Lung (tissue), 11 donors: ENCODE measurements at regions not wholly inside any gene's neighbourhood (a gene's known extent, or its start where the extent isn't known, plus 50 kb on each side); places are given as distances from the start of the nearest gene placed in this dataset.

Experiments used
- ATAC-seq: fragments of 200-7000 bp; cut with Tn5 transposase; one replicate; pipeline ENCODE4 v1.9.1; 2020; ENCODE audit warnings: moderate number of reproducible peaks; ENCODE audit not compliant: insufficient read depth, low FRiP score
- DNase-seq, 3 donors: peaks; one replicate each; pipeline ENCODE4 v3.0.0-alpha.2; 2013 to 2017
- H3K27ac ChIP-seq, 2 donors: one replicate each; pipeline ENCODE4 v1.5.1; 2013; ENCODE audit warnings: mild to moderate bottlenecking in 2 of 2, moderate library complexity in 2 of 2, control low read depth in 1 of 2, inconsistent platforms in 1 of 2, low read depth in 1 of 2, low read length in 1 of 2
- H3K27me3 ChIP-seq, 3 donors: one replicate each; pipeline ENCODE4 v1.5.1; 2013; ENCODE audit warnings: low read length in 2 of 3; ENCODE audit not compliant: control insufficient read depth in 3 of 3, insufficient read depth in 3 of 3
- H3K36me3 ChIP-seq, 4 donors: one replicate each; pipeline ENCODE4 v1.5.1; 2013; ENCODE audit warnings: low read length in 4 of 4, mild to moderate bottlenecking in 1 of 4, moderate library complexity in 1 of 4; ENCODE audit not compliant: control insufficient read depth in 4 of 4, insufficient read depth in 4 of 4
- H3K4me1 ChIP-seq, 5 donors: one replicate each; pipeline ENCODE4 v1.5.1; 2013; ENCODE audit warnings: low read length in 5 of 5, mild to moderate bottlenecking in 2 of 5, moderate library complexity in 1 of 5; ENCODE audit not compliant: control insufficient read depth in 5 of 5, insufficient read depth in 5 of 5
- H3K4me3 ChIP-seq: one replicate; pipeline ENCODE4 v1.5.1; 2013; ENCODE audit warnings: mild to moderate bottlenecking, control low read depth, moderate library complexity
- H3K9ac ChIP-seq, 2 donors: one replicate each; pipeline ENCODE4 v1.5.1; 2013; ENCODE audit warnings: low read length in 2 of 2, control low read depth in 1 of 2; ENCODE audit not compliant: insufficient read depth in 1 of 2
- H3K9me3 ChIP-seq, 4 donors: one replicate each; pipeline ENCODE4 v1.5.1; 2013; ENCODE audit warnings: low read length in 3 of 4, mild to moderate bottlenecking in 1 of 4, moderate library complexity in 1 of 4; ENCODE audit not compliant: control insufficient read depth in 4 of 4, insufficient read depth in 3 of 4
- CTCF ChIP-seq: IDR thresholded peaks from 2 replicates; pipeline ENCODE4 v1.5.1; 2012; ENCODE audit warnings: mild to moderate bottlenecking; ENCODE audit errors: control extremely low read depth, extremely low read depth
- WGBS, 2 donors: extraction: QIAGEN DNeasy Blood & Tissue Kit; methylation state at CpG; one replicate each; pipeline ENCODE4 v1.1.7; 2013; 5-methylcytosine and 5-hydroxymethylcytosine counted together
- donor health status: control.
- donor health status: control.
- donor health status: Bipolar disorder and iron deficiency.
- donor health status: healthy.
- donor health status: DM: yes; HTN: yes; CAD: no.

GRCh38 chr4:14323191-14323590, 679.1 kb upstream of the CPEB2 start:
- TF ChIP-seq CTCF, result no peak
- no peaks in the 10 kb centered on the region for H3K9me3 ChIP-seq

GRCh38 chr4:14329228-14329627, 673.1 kb upstream of the CPEB2 start:
- Histone ChIP-seq H3K4me3 (no peak overlapping the region), H3K9ac (no peak overlapping the region), H3K27me3 (no peaks in the 10 kb centered on the region), H3K9me3 (no peaks in the 10 kb centered on the region), H3K27ac (no peak overlapping the region), H3K4me1 (no peaks in the 10 kb centered on the region), H3K36me3 (no peaks in the 10 kb centered on the region)
- no peak for DNase-seq
- 87 to 92% methylated on average over 1 of the region's 1 CpG for WGBS, 2 donors
- TF ChIP-seq CTCF, result no peak
- no peak for ATAC-seq

More at GRCh38 chr4:14323191-14323590, 679.1 kb upstream of the CPEB2 start:
- Histone ChIP-seq H3K27me3 (no peaks in the 10 kb centered on the region), H3K27ac (no peak overlapping the region), H3K9ac (no peak overlapping the region), H3K4me3 (no peak overlapping the region), H3K4me1 (no peaks in the 10 kb centered on the region), H3K36me3 (no peaks in the 10 kb centered on the region)
- no peak for ATAC-seq
- WGBS, 2 donors, result 91 to 93% methylated on average over 2 of the region's 2 CpGs
- DNase-seq, result no peak

- H3K27me3 ChIP-seq, result no peaks in the 10 kb centered on the region
- TF ChIP-seq CTCF, result no peak
- WGBS, 2 donors, result 86 to 90% methylated on average over 2 of the region's 2 CpGs
These were observed 668.7 kb upstream of the CPEB2 start for GRCh38 chr4:14333616-14334015.

GRCh38 chr4:14334166-14334565, 668.1 kb upstream of the CPEB2 start:
- H3K9ac ChIP-seq, result no peak overlapping the region
- TF ChIP-seq CTCF, result no peak
- ATAC-seq (no peak), DNase-seq (no peak)
- H3K36me3 ChIP-seq, result no peaks in the 10 kb centered on the region
- peaks cover 0 to 2% (median 0%) of the 10 kb centered on the region in 5 donors for H3K4me1 ChIP-seq
- no peak overlapping the region for H3K4me3 ChIP-seq
- no peaks in the 10 kb centered on the region for H3K27me3 ChIP-seq
- no peaks in the 10 kb centered on the region for H3K9me3 ChIP-seq
- H3K27ac ChIP-seq, result no peak overlapping the region

More at GRCh38 chr4:14333616-14334015, 668.7 kb upstream of the CPEB2 start:
- H3K4me3 ChIP-seq, result no peak overlapping the region
- H3K36me3 ChIP-seq, result no peaks in the 10 kb centered on the region
- H3K9me3 ChIP-seq, result no peaks in the 10 kb centered on the region
- no peak overlapping the region for H3K27ac ChIP-seq
- ATAC-seq (no peak), DNase-seq (no peak)
- H3K4me1 ChIP-seq, result peaks cover 0 to 2% (median 0%) of the 10 kb centered on the region in 5 donors
- no peak overlapping the region for H3K9ac ChIP-seq
